ENCODE measurements at regions not wholly inside any gene's neighbourhood (a gene's known extent, or its start where the extent isn't known, plus 50 kb on each side); places are given as distances from the start of the nearest gene placed in this dataset.

- peaks cover 0 to 2% of the 10 kb centered on the region in 2 donors for H3K4me1 ChIP-seq
- H3K27me3 ChIP-seq: no peaks in the 10 kb centered on the region
- TF ChIP-seq, protein P1, sequence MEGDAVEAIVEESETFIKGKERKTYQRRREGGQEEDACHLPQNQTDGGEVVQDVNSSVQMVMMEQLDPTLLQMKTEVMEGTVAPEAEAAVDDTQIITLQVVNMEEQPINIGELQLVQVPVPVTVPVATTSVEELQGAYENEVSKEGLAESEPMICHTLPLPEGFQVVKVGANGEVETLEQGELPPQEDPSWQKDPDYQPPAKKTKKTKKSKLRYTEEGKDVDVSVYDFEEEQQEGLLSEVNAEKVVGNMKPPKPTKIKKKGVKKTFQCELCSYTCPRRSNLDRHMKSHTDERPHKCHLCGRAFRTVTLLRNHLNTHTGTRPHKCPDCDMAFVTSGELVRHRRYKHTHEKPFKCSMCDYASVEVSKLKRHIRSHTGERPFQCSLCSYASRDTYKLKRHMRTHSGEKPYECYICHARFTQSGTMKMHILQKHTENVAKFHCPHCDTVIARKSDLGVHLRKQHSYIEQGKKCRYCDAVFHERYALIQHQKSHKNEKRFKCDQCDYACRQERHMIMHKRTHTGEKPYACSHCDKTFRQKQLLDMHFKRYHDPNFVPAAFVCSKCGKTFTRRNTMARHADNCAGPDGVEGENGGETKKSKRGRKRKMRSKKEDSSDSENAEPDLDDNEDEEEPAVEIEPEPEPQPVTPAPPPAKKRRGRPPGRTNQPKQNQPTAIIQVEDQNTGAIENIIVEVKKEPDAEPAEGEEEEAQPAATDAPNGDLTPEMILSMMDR (IDR thresholded peaks at IDR 0.05): no peak
- H3K9me3 ChIP-seq: peaks cover 0 to 3% of the 10 kb centered on the region in 2 donors
- H3K4me3 ChIP-seq: no peak overlapping the region
- DNase-seq (ENCODE audit: low spot score): no peak
- no peak overlapping the region for H3K27ac ChIP-seq
- H3K36me3 ChIP-seq: no peaks in the 10 kb centered on the region
Observed at GRCh38 chr5:116389601-116390000, 185.0 kb downstream of the SEMA6A start.

DNA sequence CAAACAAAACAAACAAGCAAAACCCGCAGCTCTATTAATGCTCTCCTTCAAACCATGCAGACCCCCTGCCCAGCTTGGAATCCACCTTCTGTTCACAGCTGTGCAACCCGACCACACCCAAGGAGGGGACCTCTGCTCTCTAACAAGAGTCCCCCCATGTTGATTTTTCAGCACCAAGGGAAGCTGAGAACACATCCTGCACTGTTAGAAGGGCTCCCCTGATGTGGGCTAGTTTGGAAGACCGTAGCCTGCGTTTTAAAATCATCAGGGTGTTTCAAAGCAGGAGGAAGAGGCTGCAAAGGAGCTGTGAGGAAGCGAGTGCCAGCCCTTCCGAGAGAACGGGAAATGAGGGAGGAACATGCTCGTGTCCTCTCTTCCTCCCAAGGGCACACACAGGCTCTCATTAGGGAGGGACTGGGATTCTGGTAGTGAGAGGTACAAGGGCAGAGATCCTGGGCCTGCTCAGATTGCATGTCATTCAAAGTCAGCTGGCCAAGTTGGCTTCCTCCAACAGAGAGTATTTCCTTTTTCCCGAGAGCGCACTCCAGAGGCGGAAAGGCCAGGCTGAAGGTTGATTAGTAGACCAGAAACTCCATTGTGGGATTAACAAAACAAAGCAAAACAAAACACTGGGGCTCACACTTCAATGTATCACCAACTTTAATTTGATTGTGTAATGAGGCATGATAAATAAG, 185.9 kb downstream of the SEMA6A start:
- Histone ChIP-seq H3K9me3 (peaks cover 0 to 3% of the 10 kb centered on the region in 2 donors), H3K4me3 (no peak overlapping the region), H3K4me1 (no peaks in the 10 kb centered on the region), H3K27ac (no peak overlapping the region), H3K36me3 (no peaks in the 10 kb centered on the region), H3K27me3 (no peaks in the 10 kb centered on the region)
- TF ChIP-seq, protein P1 (IDR thresholded peaks at IDR 0.05): no peak
- peak; percentile 60 for DNase-seq (ENCODE audit: low spot score)

DNA sequence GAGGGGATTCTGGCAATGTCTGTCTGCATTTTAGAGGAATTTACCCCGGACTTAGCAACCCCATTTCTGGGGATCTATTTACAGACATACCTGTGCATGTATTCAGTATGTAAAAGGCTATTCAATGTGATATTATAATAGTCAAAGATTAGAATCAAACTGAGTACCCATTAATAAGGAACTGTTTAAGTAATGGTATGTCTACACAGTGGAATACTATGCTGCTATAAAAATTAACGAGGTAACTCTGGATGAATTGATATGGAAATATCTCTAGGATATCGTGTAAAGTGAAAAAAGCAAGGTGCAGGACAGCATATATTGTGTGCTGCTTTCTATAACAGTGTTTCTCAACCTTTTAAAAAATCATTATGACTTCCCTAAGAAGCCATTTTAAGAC, 186.9 kb downstream of the SEMA6A start:
- no peaks in the 10 kb centered on the region for H3K27me3 ChIP-seq
- no peaks in the 10 kb centered on the region for H3K4me1 ChIP-seq
- DNase-seq (ENCODE audit: low spot score): no peak
- no peak overlapping the region for H3K27ac ChIP-seq
- H3K9me3 ChIP-seq: peaks cover 0 to 3% of the 10 kb centered on the region in 2 donors
- TF ChIP-seq, protein P1 (IDR thresholded peaks at IDR 0.05): no peak
- H3K4me3 ChIP-seq: no peak overlapping the region
- no peaks in the 10 kb centered on the region for H3K36me3 ChIP-seq

GRCh38 chr5:116386633-116387032, 188.0 kb downstream of the SEMA6A start:
- peaks cover 0 to 2% of the 10 kb centered on the region in 2 donors for H3K4me1 ChIP-seq
- H3K4me3 ChIP-seq: no peak overlapping the region
- no peaks in the 10 kb centered on the region for H3K36me3 ChIP-seq
- no peak for DNase-seq (ENCODE audit: low spot score)
- no peaks in the 10 kb centered on the region for H3K27me3 ChIP-seq
- TF ChIP-seq, protein P1 (IDR thresholded peaks at IDR 0.05): no peak
- no peak overlapping the region for H3K27ac ChIP-seq
- peaks cover 0 to 3% of the 10 kb centered on the region in 2 donors for H3K9me3 ChIP-seq

GRCh38 chr5:116382874-116383266, 191.8 kb downstream of the SEMA6A start:
- no peaks in the 10 kb centered on the region for H3K27me3 ChIP-seq
- DNase-seq (ENCODE audit: low spot score): no peak
- no peak overlapping the region for H3K27ac ChIP-seq

More at GRCh38 chr5:116382874-116383266, 191.8 kb downstream of the SEMA6A start:
- Histone ChIP-seq H3K4me3 (no peak overlapping the region), H3K36me3 (no peaks in the 10 kb centered on the region), H3K9me3 (peaks cover 0 to 3% of the 10 kb centered on the region in 2 donors), H3K4me1 (peaks cover 0 to 5% of the 10 kb centered on the region in 2 donors)
- TF ChIP-seq, protein P1 (IDR thresholded peaks at IDR 0.05): no peak
